Testis (tissue), 2 donors: ENCODE measurements at regions not wholly inside any gene's neighbourhood (a gene's known extent, or its start where the extent isn't known, plus 50 kb on each side); places are given as distances from the start of the nearest gene placed in this dataset.

Experiments
- DNase-seq: peaks from one replicate; pipeline ENCODE4 v3.0.0-alpha.2; 2019
- H3K27ac ChIP-seq, 2 donors: fragments of 200-600 bp; sonication (generic); one replicate each; pipeline ENCODE4 v1.5.1; 2019
- H3K27me3 ChIP-seq: fragments of 200-600 bp; sonication (generic); one replicate; pipeline ENCODE4 v1.5.1; 2019
- H3K36me3 ChIP-seq: fragments of 200-600 bp; sonication (generic); one replicate; pipeline ENCODE4 v1.5.1; 2017; ENCODE audit warnings: low read depth; ENCODE audit errors: missing control alignments
- H3K4me1 ChIP-seq: fragments of 200-600 bp; sonication (generic); one replicate; pipeline ENCODE4 v1.5.1; 2019
- H3K4me3 ChIP-seq, 2 donors: fragments of 200-600 bp; sonication (generic); one replicate each; pipeline ENCODE4 v1.5.1; 2017 to 2019
- H3K9me3 ChIP-seq: fragments of 200-600 bp; sonication (generic); one replicate; pipeline ENCODE4 v1.5.1; 2017
- CTCF ChIP-seq, 3 experiments: fragments of 450-650 bp in 2 of 3; fragments of 200-600 bp in 1 of 3; sonication (generic) in 1 of 3; IDR thresholded peaks; one replicate each; pipeline ENCODE4 v1.5.1; 2016 to 2019; ENCODE audit warnings: antibody characterized with exemption in 3 of 3, mild to moderate bottlenecking in 2 of 3, moderate library complexity in 1 of 3
- POLR2A ChIP-seq: fragments of 450-650 bp; IDR thresholded peaks from one replicate; pipeline ENCODE4 v1.6.1; 2017; ENCODE audit warnings: antibody characterized with exemption, mild to moderate bottlenecking, moderate library complexity
- WGBS, 2 donors: methylation state at CpG; one replicate each; pipeline ENCODE4 v1.1.5; 2018; 5-methylcytosine and 5-hydroxymethylcytosine counted together
- intact Hi-C: fragments of 100-400 bp; cut with DNase I; formaldehyde crosslinking; loops from one replicate; pipeline ENCODE4 v1.15.1; 2023; ENCODE audit warnings: low total_unique reads

GRCh38 chr3:30285188-30286006, 321.0 kb upstream of the TGFBR2 start:
- peaks cover 9% of the 10 kb centered on the region for H3K4me1 ChIP-seq
- H3K27me3 ChIP-seq: no peaks in the 10 kb centered on the region
- intact Hi-C loops: no loop called here
- no peak overlapping the region for H3K4me3 ChIP-seq
- H3K9me3 ChIP-seq: no peaks in the 10 kb centered on the region
- H3K27ac ChIP-seq: peak overlapping the region in 1 of 2 donors; percentile 23
- WGBS, 2 donors: 76 to 82% methylated on average over 5 of the region's 5 CpGs
- TF ChIP-seq CTCF (IDR thresholded peaks at IDR 0.05) (no peak), POLR2A (no peak)
- no peaks in the 10 kb centered on the region for H3K36me3 ChIP-seq
- no peak for DNase-seq

GRCh38 chr3:30286007-30286669, 320.3 kb upstream of the TGFBR2 start:
- Histone ChIP-seq H3K9me3 (no peaks in the 10 kb centered on the region), H3K27ac (peak overlapping the region in 1 of 2 donors; percentile 23), H3K4me1 (peaks cover 9% of the 10 kb centered on the region), H3K4me3 (no peak overlapping the region), H3K27me3 (no peaks in the 10 kb centered on the region), H3K36me3 (no peaks in the 10 kb centered on the region)
- intact Hi-C loops: no loop called here
- WGBS, 2 donors: 11 to 32% methylated on average over 1 of the region's 1 CpG
- TF ChIP-seq POLR2A (no peak), CTCF (IDR thresholded peaks at IDR 0.05) (no peak)
- peak; percentile 65 for DNase-seq

- Histone ChIP-seq H3K4me3 (no peak overlapping the region), H3K27ac (no peak overlapping the region), H3K4me1 (peaks cover 9% of the 10 kb centered on the region), H3K9me3 (no peaks in the 10 kb centered on the region), H3K36me3 (no peaks in the 10 kb centered on the region), H3K27me3 (no peaks in the 10 kb centered on the region)
- intact Hi-C loops: no loop called here
- no peak for DNase-seq
- WGBS, 2 donors: 89 to 98% methylated on average over 2 of the region's 2 CpGs
- TF ChIP-seq POLR2A (no peak), CTCF (IDR thresholded peaks at IDR 0.05) (no peak)
Measured at GRCh38 chr3:30286811-30287210, 319.6 kb upstream of the TGFBR2 start.

GRCh38 chr3:30288830-30289229, 317.6 kb upstream of the TGFBR2 start:
- intact Hi-C loops: no loop called here
- no peak for TF ChIP-seq POLR2A
- no peak for TF ChIP-seq CTCF (IDR thresholded peaks at IDR 0.05)
- H3K27ac ChIP-seq: no peak overlapping the region
- H3K36me3 ChIP-seq: no peaks in the 10 kb centered on the region
- peaks cover 9% of the 10 kb centered on the region for H3K4me1 ChIP-seq
- no peak overlapping the region for H3K4me3 ChIP-seq
- H3K27me3 ChIP-seq: no peaks in the 10 kb centered on the region
- H3K9me3 ChIP-seq: no peaks in the 10 kb centered on the region
- no peak for DNase-seq
